ENCODE measurements at regions not wholly inside any gene's neighbourhood (a gene's known extent, or its start where the extent isn't known, plus 50 kb on each side); places are given as distances from the start of the nearest gene placed in this dataset.

DNA sequence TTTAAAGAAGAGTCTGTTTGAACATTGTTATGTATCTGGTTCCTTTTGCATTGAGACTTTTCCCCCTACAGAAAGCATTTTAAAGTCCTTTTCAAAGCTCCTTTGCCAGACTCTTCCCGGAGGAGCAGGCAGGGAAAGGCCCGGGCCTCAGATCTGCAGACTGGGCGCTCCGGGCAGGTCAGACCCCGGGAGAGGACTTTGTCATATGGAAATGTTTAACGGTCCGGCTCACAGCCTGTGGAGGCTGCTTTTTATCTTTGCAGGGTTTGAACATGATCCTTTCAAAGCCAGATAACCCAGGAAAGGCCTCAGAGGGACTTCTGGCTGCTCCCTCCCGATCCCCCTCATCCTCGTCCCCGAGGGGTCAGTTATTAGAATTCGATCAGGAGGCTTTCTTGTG, 82.1 kb upstream of the IRX2 start:
- TF ChIP-seq, protein P1, sequence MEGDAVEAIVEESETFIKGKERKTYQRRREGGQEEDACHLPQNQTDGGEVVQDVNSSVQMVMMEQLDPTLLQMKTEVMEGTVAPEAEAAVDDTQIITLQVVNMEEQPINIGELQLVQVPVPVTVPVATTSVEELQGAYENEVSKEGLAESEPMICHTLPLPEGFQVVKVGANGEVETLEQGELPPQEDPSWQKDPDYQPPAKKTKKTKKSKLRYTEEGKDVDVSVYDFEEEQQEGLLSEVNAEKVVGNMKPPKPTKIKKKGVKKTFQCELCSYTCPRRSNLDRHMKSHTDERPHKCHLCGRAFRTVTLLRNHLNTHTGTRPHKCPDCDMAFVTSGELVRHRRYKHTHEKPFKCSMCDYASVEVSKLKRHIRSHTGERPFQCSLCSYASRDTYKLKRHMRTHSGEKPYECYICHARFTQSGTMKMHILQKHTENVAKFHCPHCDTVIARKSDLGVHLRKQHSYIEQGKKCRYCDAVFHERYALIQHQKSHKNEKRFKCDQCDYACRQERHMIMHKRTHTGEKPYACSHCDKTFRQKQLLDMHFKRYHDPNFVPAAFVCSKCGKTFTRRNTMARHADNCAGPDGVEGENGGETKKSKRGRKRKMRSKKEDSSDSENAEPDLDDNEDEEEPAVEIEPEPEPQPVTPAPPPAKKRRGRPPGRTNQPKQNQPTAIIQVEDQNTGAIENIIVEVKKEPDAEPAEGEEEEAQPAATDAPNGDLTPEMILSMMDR (IDR thresholded peaks at IDR 0.05; ENCODE audit: insufficient read depth, low read length, missing control alignments), result no peak
- DNase-seq (ENCODE audit: low read depth, low spot score), result no peak
- ChIA-PET CTCF (no interaction called here), POLR2A (no interaction called here)
- H3K4me3 ChIP-seq (ENCODE audit: low read depth, low read length), result no peak overlapping the region

DNA sequence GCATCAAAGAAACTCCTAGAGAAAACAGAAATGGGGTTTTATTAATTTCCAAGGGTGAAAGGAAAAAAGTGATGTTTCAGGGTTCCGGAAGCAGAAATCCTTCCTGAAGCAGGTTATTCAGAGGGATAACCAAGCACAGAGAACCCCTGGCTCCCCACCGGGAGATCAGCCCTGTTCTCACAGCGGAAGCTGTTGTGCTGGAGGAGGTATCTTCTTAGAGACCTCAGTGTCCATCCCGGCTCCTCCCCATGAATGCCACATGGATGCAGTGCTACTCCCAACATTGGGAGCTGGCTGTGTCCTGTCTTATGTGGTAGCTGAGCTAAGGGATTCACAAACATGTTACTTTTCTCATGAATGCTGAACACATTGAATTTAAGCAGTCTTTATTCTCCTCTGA, 80.9 kb upstream of the IRX2 start:
- TF ChIP-seq, protein P1 (IDR thresholded peaks at IDR 0.05; ENCODE audit: insufficient read depth, low read length, missing control alignments), result no peak
- ChIA-PET POLR2A (no interaction called here), CTCF (no interaction called here)
- no peak overlapping the region for H3K4me3 ChIP-seq (ENCODE audit: low read depth, low read length)
- DNase-seq (ENCODE audit: low read depth, low spot score), result no peak

GRCh38 chr5:2829239-2829638, 77.8 kb upstream of the IRX2 start:
- ChIA-PET CTCF (no interaction called here), POLR2A (no interaction called here)
- TF ChIP-seq, protein P1 (IDR thresholded peaks at IDR 0.05; ENCODE audit: insufficient read depth, low read length, missing control alignments), result no peak
- no peak overlapping the region for H3K4me3 ChIP-seq (ENCODE audit: low read depth, low read length)
- no peak for DNase-seq (ENCODE audit: low read depth, low spot score)

DNA sequence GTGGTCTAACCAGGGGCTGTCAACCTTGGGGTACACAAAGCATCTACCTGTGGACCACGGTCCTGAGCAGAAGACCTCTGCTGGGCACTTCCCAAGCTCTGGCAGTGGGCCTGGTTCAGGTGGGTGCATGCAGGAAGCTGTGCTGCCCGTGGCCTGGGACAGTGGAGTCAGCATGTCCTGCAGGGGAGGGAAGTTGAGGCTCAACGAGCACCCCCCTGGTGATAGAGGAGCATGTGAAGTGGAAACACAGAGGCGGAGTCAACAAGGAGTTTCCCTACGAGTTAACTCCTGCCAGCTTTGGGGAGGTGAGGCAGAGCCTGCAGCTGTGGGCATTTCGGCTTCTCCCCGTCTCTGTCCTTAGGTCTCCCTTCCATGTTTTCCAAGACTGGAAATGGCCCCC, 67.5 kb upstream of the IRX2 start:
- ChIA-PET POLR2A (no interaction called here), CTCF (no interaction called here)
- TF ChIP-seq, protein P1 (IDR thresholded peaks at IDR 0.05; ENCODE audit: insufficient read depth, low read length, missing control alignments), result no peak
- no peak overlapping the region for H3K4me3 ChIP-seq (ENCODE audit: low read depth, low read length)
- no peak for DNase-seq (ENCODE audit: low read depth, low spot score)

DNA sequence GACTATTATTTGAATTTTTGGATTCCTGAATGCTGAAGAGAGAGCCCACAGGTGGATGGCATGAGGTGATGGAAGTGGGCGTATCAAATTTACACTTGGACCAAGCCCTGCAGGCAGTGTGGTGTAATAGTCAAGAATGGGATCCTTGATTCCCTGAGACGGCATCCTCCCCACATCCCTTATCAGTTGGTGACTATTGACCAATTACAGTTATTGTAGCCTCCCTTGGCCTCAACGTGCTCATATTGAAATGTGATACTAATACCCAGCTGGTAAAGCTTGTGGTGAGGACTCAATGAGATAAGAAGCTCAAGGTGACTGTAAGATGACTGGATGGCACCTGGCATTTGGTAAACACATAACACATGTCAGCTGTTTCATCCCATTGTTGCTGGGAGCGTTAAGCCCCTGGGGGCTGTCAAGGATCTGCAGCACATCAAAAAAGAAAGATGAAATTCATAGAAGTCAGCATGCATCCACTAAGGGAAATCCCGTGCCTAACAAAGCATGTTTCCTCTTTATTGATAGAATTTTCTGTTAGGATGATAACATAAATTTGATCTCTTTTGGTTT, 65.6 kb upstream of the IRX2 start:
- no peak overlapping the region for H3K4me3 ChIP-seq (ENCODE audit: low read depth, low read length)
- ChIA-PET CTCF (no interaction called here), POLR2A (no interaction called here)
- TF ChIP-seq, protein P1 (IDR thresholded peaks at IDR 0.05; ENCODE audit: insufficient read depth, low read length, missing control alignments), result no peak
- no peak for DNase-seq (ENCODE audit: low read depth, low spot score)

DNA sequence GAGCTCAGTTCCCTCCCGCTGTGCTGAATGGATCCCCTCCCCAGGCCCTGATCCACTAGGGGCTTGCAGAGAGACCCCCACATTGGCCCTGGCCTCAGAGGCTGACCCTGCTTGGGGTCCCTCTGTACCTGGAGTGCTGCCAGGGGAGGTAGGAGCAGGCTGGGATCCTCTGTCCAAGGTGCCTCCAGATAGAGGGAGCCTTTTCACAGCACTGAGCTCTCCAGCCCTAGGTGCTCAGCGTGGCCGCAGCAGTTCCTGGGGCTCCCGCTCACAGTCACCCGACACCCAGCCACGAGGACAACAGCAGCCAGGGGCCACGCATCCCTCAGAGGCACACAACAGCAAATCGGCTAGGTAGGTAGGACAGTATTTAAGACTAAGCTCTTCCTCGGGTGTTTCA, 62.2 kb upstream of the IRX2 start:
- no peak for DNase-seq (ENCODE audit: low read depth, low spot score)
- TF ChIP-seq, protein P1 (IDR thresholded peaks at IDR 0.05; ENCODE audit: insufficient read depth, low read length, missing control alignments), result no peak
- ChIA-PET CTCF (no interaction called here), POLR2A (no interaction called here)
- H3K4me3 ChIP-seq (ENCODE audit: low read depth, low read length), result no peak overlapping the region
